GM18505 (cell line): ENCODE measurements at regions not wholly inside any gene's neighbourhood (a gene's known extent, or its start where the extent isn't known, plus 50 kb on each side); places are given as distances from the start of the nearest gene placed in this dataset.
"Not testable (repeated sequence)": the region's sequence is repeated elsewhere in the genome, so short reads cannot be mapped to it uniquely, and the experiment has no call there.

Experiments used
- ATAC-seq: cut with Tn5 transposase; IDR thresholded peaks from one replicate; pipeline ENCODE4 v1.9.1; 2021; ENCODE audit not compliant: unreplicated experiment
- POLR2A ChIP-seq: IDR thresholded peaks from 4 replicates; pipeline ENCODE4 v1.6.1; 2011; ENCODE audit warnings: borderline replicate concordance; ENCODE audit not compliant: insufficient read depth, insufficient read length; ENCODE audit errors: extremely low read depth

DNA sequence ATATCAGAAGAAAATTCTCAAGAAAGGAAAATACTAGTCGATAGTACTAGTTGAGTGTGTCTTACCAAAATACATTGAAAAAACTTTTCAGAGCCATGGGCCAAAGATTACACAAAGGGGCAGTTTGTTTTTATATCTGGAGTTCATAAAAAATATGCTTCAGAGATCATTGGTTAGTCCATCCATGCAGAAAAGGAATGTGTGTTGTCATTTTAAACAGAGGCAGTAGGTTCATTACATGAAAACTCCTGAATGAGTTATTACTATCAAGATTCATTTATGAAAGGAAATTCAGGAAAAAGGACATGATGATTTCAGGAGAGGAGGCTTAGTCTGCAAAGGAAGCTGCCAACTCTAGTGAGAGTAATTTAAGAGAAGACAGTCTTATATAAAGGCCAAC is 354.8 kb downstream of the AEBP2 start:
- TF ChIP-seq POLR2A, result no peak
- ATAC-seq, result no peak

DNA sequence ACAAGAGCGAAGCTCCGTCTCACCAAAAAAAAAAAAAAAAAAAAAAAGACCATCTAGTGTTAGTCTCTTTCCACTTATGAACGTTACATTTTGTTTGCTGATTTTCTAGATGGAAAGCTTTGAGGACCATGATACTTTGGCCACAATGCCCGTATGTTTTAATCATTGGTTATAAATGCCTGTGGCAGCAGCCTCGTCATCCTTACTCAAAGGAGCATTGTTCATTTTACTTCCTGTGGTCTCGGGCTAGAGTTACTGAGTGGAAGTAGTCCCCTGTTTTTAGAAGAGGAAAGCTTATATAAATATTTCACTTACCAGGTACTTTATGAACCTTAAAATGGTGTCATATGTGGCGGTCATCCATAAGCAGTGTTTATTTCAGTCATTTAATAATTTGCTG is 359.9 kb downstream of the AEBP2 start:
- TF ChIP-seq POLR2A, result no peak
- no peak for ATAC-seq

GRCh38 chr12:19799895-19800602 is 360.8 kb downstream of the AEBP2 start:
- no peak for TF ChIP-seq POLR2A
- no peak for ATAC-seq

DNA sequence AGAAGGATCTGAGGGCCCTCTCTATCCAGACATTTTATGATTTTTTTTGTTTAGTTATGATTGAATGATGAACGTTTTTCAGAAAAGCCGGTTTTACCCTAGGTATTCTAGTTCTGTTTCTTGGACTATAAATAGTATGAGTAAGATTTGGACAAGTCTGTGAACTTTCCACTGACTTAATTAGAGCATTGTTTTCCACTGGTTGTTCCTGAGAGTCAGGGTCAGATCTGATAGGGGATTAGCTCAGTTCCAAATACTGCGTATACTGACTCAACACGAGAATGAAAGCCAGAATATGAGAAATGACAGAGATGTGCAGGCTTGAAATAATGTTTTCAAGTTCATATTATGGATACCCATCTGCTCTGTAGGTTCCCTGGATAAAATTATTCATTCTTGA is 361.6 kb downstream of the AEBP2 start:
- ATAC-seq, result no peak

GRCh38 chr12:19801941-19802340 is 362.6 kb downstream of the AEBP2 start:
- no peak for TF ChIP-seq POLR2A
- ATAC-seq, result no peak

More for the DNA sequence above, 361.6 kb downstream of the AEBP2 start:
- TF ChIP-seq POLR2A, result no peak

DNA sequence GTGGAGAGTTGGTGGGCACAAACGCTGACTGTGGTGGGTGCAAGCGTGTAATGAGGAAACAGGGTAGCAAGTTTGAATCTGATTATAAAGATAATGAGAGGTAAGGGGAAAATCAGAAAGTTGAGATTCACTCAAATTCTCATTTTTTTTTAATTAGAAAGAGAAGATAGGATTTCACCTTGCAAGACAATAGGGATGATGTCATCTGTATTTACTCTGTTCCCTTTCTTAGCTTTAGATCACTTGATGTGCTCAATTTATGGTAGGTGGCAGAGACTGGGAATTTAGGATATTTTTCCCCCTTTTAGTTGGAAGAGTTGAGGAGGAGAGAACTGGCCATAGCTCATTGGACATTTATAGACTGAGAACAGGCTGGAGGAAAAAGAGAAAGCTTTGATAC is 363.6 kb downstream of the AEBP2 start:
- no peak for TF ChIP-seq POLR2A
- no peak for ATAC-seq

GRCh38 chr12:19804737-19805136 is 365.4 kb downstream of the AEBP2 start:
- no peak for TF ChIP-seq POLR2A
- no peak for ATAC-seq

DNA sequence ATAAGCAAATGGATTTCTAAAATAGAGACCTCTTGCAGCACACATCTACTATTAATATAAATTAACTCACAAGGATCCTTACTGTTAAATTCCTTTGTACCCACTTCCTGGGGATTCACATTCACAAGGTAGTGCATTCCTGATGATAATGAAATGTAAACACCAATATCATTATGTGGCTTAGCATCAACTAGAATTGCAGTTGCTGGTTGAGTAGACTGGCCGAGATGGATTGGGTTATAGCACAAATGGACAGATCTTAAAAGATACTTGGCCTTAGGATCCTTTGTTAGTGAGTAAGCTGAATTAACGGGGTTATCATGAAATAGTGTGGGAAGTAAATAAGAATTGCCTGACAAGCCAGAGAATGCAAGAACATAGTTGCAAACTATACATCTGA is 369.1 kb downstream of the AEBP2 start:
- ATAC-seq, result no peak
- no peak for TF ChIP-seq POLR2A

DNA sequence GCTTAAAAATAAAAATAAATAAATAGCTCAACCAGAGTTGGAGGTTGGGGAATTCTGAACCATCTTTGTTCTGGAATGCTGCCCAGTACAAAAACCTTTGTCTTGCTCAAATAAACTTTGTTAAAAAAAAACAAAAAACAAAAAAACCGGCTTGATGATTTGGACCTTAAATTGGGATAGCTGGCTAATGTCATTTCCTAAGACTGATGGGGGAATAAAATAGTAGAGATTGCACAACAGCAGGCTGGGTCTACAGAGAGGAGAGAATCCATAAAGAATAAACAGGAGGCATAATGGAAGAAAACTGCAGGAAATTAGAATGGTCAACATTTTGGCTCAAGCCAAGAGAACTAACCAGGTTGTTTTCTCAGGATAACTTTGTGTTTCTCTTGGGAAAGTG is 370.9 kb downstream of the AEBP2 start:
- no peak for ATAC-seq
- no peak for TF ChIP-seq POLR2A

DNA sequence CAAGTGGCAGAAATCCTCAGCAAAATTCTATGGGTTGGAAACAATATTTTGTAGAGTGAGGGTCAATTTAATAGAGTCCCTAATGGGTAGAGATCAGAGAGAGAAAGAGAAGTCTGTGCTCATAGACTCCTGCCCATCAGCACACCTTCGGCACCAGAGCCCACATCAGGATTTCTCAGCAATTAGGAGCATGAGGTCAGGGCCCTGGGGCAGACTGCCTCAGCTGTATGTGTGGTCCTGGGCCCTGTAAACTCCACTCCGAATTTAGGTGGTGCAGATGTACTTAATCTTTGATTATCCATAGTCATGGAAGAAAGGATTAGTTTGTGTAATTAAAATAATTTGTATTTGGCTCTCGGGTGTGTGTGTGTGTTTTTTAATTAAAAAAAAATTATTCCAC is 372.6 kb downstream of the AEBP2 start:
- ATAC-seq, result no peak
- TF ChIP-seq POLR2A, result no peak

DNA sequence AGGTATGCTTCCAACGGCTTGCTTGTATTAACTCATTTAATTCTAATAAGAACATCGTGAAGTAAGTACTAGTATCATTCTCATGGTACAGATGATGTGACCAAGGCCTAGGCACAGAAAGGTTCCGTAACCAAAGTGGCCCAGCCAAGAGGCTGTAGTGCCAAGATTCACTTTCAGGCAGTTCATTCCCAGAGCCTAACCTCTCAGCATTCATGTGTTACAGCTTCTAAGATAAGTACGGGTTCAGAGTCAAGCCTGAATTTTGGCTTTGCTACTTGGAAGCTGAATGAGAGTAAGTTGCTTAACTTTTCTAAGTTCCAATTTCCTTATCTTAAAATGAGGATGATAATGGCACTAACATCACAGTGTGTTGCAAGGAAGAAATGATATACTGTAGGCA is 379.9 kb downstream of the AEBP2 start:
- no peak for ATAC-seq
- TF ChIP-seq POLR2A, result no peak

- TF ChIP-seq POLR2A, result no peak
- ATAC-seq, result no peak
Measured at GRCh38 chr12:19822476-19822875, 383.2 kb downstream of the AEBP2 start.

DNA sequence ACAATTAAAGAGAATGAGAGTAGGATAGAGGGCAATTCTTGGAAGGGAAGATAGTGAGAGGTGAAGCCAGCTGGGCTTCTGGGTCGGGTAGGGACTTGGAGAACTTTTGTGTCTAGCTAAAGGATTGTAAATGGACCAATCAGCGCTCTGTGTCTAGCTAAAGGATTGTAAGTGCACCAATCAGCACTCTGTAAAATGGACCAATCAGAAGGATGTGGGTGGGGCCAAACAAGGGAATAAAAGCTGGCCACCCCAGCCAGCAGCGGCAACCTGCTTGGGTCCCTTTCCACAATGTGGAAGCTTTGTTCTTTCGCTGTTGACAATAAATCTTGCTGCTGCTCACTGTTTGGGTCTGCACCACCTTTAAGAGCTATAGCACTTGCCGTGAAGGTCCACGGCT is 384.0 kb downstream of the AEBP2 start:
- ATAC-seq, result not testable (repeated sequence)

GRCh38 chr12:19826980-19827550 is 387.8 kb downstream of the AEBP2 start:
- no peak for TF ChIP-seq POLR2A
- no peak for ATAC-seq
